Dedifferentiated amniotic fluid mesenchymal stem cell (primary cell): ENCODE measurements at regions not wholly inside any gene's neighbourhood (a gene's known extent, or its start where the extent isn't known, plus 50 kb on each side); places are given as distances from the start of the nearest gene placed in this dataset.
A peak's percentile ranks its signal among the peaks of the same experiment; 100 is the strongest.

Source experiments
- DNase-seq: peaks from one replicate; pipeline ENCODE4 v3.0.0-alpha.2; 2016; ENCODE audit errors: extremely low spot score

DNA sequence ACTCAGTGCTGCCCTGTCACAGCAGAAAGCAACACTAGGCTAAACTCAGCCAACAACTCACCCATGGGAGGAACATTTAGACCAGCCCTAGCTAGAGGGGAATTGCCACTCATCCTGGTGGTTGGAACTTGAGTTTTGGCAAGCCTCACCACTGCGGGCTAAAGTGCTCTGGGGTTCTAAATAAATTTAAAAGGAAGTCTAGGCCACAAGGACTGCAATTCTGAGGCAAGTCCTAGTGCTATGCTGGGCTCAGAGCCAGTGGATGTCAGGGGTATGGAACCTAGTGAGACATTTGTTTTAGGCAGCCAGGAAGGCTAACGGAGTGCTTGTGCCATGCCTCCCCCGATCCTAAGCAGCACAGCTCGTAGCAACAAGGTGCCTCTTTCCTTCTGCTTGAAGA lies 78.0 kb downstream of the RGS13 start:
- DNase-seq = no peak

DNA sequence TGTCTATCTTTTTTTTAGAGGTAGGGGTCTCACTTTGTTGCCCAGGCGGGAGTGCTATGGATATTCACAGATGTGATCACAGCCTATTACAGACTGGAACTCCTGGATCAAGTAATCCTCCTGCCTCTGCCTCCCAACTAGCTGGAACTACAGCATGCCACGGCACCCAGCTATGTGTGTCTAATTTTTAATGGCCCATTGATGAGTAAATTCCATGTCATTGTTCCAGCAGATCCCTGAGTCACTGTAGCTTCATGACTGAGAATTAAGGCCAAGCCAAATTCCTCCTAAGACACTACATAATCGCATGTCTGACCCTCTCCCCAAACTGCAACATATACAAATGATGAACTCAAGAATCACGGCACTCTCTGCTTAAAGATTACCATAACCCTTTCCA lies 84.2 kb upstream of the RGS2 start:
- DNase-seq = peak; percentile 56

DNA sequence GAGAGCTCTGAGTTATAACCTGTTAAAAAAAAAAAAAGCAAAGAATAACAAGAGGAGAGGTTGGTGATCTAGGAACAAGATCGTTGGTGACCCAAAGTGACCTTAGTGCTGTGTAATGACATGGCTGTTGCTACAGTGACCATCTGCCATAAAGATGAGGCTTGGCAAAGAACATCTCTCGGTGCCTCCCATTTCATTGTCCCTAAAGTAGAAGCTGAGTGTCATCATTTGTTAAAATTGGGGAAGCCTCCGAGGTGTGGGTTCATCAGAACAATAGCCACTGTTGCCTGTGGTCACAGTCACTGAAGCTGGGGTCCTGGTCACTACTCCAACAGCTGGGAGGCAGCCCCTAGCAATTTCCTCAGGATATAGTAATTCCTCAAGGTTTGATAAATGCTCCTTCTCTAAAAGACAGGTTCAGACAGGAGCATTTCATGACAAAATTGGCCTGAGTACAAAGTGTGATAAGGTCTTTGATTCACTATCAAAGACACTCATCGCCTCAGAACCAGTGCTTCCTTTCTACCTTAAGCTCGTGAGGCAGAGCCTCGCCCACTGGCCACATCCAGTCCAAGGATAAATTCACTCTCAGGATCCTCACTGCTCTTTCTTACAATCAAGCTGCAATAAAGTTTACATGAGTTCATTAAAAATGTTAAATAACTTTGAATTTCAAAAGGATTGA lies 81.9 kb upstream of the RGS2 start:
- no peak for DNase-seq

DNA sequence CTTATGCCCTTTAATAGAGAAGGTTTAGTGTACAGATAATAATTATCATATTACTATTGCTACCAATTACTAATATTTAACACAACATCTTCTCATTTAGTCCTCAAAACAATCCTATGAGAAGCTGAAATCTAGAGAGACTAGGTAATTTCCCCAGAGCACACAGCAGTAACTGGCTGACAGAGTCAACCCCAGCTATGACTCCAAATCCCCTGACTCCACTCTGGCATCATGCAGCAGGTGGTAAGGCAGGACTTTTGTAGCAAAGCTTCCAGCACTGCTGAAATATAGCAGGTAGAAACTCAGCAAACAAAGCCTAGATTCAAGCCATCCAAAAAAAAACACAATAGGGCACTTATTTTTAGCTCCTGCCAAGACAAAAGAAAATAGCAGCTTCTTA lies 79.3 kb upstream of the RGS2 start:
- DNase-seq = no peak

DNA sequence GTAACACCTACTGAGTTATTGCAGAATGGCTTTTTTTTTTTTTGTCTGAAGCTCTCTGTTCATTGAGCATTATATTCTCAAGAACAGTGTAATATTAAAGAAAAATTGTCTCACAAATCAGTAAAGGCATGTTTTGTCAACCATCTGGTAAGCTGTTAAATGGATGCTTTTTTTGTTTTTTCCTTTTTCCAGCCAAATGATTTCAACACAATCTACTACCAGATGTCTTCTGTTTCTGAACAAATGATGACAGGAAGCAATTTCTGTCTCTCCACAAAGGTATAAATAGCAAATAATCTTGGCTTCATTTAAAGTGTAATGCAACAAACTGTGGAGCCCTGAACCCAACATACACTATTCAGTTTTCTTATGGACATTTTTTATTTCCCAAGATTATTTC lies 78.6 kb upstream of the RGS2 start:
- no peak for DNase-seq

DNA sequence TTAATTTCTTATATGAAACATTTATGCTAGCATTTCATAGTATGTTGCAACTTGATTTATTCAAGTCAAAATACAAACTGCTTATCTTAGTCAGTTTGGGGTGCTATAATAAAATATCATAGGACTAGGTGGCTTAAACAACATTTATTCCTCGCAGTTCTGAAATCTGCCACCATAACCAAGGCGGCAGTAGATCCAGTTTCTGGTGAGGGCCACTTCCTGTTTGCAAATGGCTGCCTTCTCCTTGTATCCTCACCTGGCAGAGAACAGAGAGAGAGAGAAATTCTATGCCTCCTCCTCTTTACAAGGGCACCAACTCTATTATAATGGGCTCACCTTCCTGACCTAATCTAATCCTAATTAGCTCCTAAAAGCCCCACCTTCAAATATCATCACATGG lies 76.1 kb upstream of the RGS2 start:
- no peak for DNase-seq

DNA sequence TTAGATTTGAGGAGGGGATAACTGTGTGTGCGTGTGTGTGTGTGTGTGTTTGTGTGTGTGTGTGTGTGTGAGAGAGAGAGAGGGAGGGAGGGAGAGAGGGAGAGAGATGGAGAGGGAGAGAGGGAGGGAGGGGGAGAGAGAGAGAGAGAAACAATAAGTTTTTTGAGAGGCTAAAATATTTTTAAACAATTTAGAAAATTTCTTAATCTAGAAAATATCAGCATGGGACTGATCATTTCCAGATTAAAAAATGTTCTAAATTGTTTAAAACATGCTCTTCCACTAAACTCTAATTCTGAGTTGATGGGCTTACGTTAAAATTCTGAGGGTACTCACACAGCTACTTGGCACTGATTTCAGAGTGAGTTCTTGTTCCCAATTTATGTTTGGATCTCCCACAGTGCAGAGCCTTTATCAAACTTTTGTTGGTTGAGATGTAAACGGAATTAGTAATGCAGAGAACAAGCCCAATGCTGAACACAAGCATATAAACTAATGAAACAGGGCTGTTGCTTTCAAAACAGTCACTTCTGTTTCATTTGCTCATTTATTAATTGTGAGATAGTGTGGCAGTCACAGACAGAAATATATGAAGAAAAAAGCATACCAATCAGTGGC lies 73.4 kb upstream of the RGS2 start:
- no peak for DNase-seq

DNA sequence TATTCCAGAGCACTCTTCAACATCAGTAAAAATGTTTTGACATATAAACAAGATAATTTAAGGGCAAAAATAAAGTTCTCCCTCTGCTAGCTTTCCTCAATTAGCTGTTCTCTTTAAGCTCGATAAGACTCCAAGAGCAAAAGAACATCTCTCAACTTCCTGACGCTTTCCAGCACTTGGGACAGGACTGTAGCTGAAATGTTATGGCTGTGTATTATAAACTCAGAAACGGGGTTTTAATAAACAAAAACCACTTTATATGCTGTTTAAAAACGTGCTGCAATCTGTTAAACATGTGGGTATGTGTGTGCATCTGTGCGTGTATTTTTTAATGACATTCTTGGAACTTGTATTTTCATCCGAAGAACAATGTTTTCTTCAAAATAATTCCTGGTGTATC lies 71.5 kb upstream of the RGS2 start:
- no peak for DNase-seq

DNA sequence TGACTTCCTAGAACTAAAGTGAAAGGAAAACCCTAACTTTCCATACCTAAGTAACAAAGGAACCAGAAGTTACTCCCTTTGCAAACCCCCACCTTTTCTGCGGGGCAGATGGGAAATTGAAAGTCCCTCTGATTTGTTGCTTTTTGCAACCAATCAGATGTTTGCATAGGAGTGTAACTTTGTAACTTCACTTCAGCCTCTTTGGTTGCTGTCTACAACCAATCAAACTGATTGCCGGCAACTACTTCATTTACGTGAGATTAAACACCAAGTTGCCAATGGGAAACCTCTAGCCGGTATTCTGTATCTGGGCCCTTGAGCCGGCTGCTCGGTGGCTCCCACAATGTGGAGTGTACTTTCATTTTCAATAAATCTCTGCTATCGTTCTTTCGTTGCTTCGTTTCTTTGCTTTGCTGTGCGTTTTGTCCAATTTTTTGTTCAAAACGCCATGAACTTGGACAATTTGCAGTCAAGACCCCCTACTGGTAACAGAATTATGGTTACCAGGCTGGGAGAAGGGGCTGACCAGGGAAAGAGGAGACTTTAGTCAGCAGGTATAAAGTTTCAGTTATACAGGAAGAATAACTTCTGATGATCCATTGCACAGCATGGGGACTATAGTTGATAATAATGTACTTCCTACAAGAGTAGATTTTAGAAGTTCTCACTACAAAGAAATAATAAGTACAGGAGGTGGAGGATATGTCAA lies 69.2 kb upstream of the RGS2 start:
- no peak for DNase-seq

DNA sequence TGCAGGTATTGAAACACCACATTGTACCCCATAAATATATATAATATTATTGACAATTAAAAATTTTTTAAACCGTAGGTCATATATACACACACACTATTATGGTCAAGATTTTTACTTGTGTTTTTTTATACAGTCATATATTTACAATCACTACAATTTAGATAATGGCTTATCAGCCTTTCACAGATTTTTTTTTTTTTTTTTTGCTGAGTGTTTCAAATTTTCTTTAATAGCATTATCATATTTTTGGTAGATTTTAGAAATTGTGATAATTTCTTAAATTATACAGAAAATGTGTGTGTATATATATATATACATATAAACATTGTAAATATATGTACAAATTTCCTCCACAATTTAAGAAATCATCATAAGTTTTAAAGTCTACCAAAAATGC lies 68.6 kb upstream of the RGS2 start:
- no peak for DNase-seq

DNA sequence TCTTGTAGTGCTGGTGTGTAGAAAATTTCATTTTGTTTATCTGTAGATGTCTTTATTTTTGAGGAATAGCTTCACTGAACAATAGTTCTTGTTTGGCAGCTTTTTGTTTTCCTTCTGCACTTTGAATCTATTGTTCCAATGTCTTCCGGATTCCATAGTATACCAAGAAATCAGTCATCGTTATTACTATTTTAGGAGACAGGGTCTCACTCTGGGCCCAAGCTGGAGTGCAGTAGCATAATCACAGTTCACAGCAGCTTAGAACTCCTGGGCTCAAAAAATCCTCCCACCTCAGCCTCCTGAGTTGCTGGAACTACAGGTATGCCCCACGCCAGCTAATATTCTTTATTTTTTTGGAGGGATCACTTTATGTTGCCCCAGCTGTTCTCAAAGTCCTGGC lies 67.7 kb upstream of the RGS2 start:
- DNase-seq = no peak

DNA sequence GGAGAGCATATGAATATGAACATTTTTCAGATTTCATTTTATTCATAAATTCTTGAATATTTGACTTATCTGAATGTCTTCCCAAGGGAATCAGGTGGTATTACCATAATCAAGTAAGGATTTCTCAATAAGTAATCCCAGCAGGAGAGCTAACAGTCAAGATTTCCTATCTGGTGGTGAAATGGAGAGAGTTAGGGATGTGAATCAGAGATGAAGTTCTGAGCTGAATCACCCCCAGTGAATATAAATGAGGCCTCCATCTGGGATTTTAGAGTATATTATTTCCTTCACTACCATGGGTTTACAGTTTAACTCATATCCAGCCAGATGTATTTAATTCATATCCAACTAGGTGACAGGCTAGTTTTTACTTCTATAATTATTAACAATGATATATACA lies 61.5 kb upstream of the RGS2 start:
- peak; percentile 19 for DNase-seq

DNA sequence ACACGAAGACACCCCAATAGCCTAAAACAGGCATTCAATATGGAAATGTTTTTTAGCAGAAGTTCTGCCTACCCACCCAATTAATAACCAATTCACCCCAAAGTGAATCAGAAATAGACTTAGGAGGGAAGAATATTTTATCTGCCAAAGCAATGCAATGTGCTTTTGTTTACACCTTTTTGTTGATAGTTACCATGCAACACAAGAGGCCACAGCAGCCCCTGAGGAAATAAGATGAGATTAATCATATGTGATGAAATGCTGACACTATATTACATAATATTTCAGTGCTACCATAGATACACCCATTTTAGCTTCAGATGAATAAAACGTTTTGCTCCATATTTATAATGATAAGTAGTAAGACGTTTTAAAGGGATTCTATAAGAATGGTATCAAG lies 60.9 kb upstream of the RGS2 start:
- DNase-seq = no peak

DNA sequence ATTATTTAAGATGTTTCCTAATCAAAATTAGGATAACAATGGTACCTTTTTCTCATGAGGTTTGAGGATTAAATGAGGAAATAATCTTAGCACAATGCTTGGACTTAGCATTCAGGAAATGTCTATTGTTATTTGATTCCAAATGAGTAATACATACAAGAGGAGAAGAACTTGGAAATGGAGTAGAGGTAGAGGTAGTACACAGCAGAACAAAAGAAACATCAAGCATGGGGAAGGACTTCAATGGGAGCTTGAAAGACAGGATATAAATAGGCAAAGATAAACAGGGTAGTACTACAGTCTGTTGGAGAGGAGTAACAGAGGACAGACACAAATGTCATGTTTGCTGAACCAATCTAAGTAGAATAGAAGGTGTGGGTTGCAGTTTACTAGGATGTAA lies 59.5 kb upstream of the RGS2 start:
- no peak for DNase-seq

DNA sequence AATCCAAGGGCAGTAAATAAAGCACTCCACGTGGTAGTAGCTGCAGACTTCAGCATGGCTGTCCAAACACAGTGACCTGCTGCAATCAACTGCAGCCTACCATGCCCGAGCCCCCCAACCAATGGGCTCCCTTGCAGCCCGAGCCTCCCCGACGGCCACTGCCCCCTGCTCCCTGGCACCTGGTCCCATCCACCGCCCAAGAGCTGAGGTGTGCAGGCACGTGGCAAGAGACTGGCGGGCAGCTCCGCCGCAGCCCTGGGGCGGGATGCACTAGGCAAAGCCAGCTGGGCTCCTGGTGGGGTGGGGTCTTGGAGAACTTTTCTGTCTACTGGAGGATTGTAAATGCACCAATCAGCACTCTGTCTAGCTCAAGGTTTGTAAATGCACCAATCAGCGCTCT lies 57.6 kb upstream of the RGS2 start:
- no peak for DNase-seq

DNA sequence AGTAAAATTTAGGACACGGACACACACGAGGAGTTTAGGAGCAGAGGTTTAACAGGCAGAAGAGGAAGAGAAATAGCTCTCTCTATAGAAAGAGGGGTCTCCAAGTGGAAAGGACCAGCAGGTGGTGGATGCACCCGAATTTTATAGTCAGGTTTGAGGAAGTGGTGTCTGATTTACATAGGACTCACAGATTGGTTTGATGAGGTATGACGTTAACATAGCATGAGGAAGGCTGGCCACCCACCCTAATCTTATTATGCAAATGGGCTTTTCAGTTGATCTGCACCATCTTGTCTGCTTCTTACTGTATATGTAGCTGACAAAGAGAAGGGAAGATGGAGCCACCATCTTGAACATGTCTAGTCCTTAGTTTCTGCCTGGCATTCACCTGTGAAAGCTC lies 52.5 kb upstream of the RGS2 start:
- DNase-seq = no peak

DNA sequence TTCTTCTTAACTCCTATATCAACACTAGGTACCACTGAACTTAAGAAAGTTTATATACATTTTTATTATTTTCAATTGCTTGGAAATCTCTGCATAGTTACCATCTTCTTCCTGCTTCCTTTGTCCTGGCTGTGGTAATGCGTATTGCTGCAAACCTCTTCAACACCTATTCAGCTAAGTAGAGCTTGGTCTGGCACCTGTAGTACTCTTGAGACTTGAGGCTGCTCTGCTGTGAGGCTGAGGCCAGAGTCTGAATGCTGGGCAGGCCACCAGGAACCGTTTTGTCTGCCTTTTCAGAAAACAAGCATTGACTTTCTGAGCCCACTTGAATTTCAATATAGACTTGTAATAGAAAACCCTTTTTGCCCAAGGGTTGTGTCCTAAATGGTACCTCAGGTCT lies 52.0 kb upstream of the RGS2 start:
- no peak for DNase-seq

DNA sequence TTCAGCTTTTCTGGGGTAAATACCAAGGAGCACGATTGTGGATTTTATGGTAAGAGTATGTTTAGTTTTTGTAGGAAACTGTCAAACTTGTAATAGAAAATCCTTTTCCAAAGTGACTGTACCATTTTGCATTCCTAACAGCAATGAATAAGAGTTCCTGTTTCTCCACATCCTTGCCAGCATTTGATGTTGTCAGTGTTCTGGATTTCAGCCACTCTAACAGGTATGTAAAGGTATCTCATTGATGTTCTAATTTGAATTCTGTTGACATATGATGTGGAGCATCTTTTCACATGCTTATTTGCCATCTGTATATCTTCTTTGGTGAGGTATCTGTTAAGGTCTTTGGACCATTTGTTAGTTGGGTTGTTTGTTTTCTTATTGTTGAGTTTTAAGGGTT lies 50.3 kb upstream of the RGS2 start:
- no peak for DNase-seq
